Keratinocyte (primary cell): ENCODE measurements at regions not wholly inside any gene's neighbourhood (a gene's known extent, or its start where the extent isn't known, plus 50 kb on each side); places are given as distances from the start of the nearest gene placed in this dataset.

Experiments
- DNase-seq: peaks from one replicate; pipeline ENCODE4 v3.0.0-alpha.2; 2011; ENCODE audit warnings: low read depth, missing footprints, low spot score
- FAIRE-seq: peaks from 2 replicates; lab custom pipeline; 2011; peaks lifted over from hg19 to GRCh38; lab: Jason Lieb, UNC
- H2AFZ ChIP-seq: 2 replicates; pipeline ENCODE4 v1.6.0; 2012; ENCODE audit warnings: low read length, control low read depth, inconsistent platforms; ENCODE audit not compliant: control insufficient read depth
- H3K27ac ChIP-seq: 2 replicates; pipeline ENCODE4 v1.5.1; 2011; ENCODE audit warnings: low read length; ENCODE audit not compliant: control insufficient read depth, insufficient read depth
- H3K27me3 ChIP-seq: 3 replicates; pipeline ENCODE4 v1.6.0; 2011; ENCODE audit warnings: low read length; ENCODE audit not compliant: control insufficient read depth, insufficient read depth; ENCODE audit errors: extremely low read depth
- H3K36me3 ChIP-seq, 2 experiments: 2 replicates in 1 of 2; 3 replicates in 1 of 2; pipeline ENCODE4 v1.5.1; 2011; ENCODE audit warnings: low read length in 2 of 2, mild to moderate bottlenecking in 1 of 2; ENCODE audit not compliant: control insufficient read depth in 2 of 2, insufficient read depth in 2 of 2; ENCODE audit errors: extremely low read depth in 1 of 2
- H3K4me1 ChIP-seq: 3 replicates; pipeline ENCODE4 v1.5.1; 2011; ENCODE audit warnings: low read length; ENCODE audit not compliant: control insufficient read depth, insufficient read depth; ENCODE audit errors: extremely low read depth
- H3K4me2 ChIP-seq: 3 replicates; pipeline ENCODE4 v1.6.0; 2011; ENCODE audit warnings: low read depth, low read length; ENCODE audit not compliant: control insufficient read depth, insufficient read depth; ENCODE audit errors: extremely low read depth
- H3K4me3 ChIP-seq, 3 experiments: fragments of 200-600 bp in 1 of 3; sonication (generic) in 1 of 3; 2 replicates in 2 of 3; 3 replicates in 1 of 3; pipeline ENCODE4 v1.5.1; 2011 to 2016; ENCODE audit warnings: low read length in 3 of 3, mild to moderate bottlenecking in 3 of 3, control low read depth in 2 of 3, inconsistent platforms in 1 of 3, low read depth in 1 of 3, mixed read lengths in 1 of 3, mixed run types in 1 of 3, moderate library complexity in 1 of 3; ENCODE audit not compliant: control insufficient read depth in 2 of 3, insufficient read depth in 2 of 3; ENCODE audit errors: extremely low read depth in 1 of 3
- H3K79me2 ChIP-seq: 2 replicates; pipeline ENCODE4 v1.6.0; 2012; ENCODE audit warnings: low read length; ENCODE audit not compliant: control insufficient read depth, insufficient read depth
- H3K9ac ChIP-seq: 3 replicates; pipeline ENCODE4 v1.6.0; 2011; ENCODE audit warnings: low read length; ENCODE audit not compliant: control insufficient read depth, insufficient read depth; ENCODE audit errors: extremely low read depth
- H3K9me1 ChIP-seq: 3 replicates; pipeline ENCODE4 v1.6.0; 2011; ENCODE audit warnings: low read length; ENCODE audit not compliant: control insufficient read depth, insufficient read depth; ENCODE audit errors: extremely low read depth
- H3K9me3 ChIP-seq: 2 replicates; pipeline ENCODE4 v1.5.1; 2012; ENCODE audit warnings: low read depth, low read length; ENCODE audit not compliant: control insufficient read depth
- H4K20me1 ChIP-seq: 3 replicates; pipeline ENCODE4 v1.6.0; 2011; ENCODE audit warnings: low read length; ENCODE audit not compliant: control insufficient read depth, insufficient read depth; ENCODE audit errors: extremely low read depth
- EZH2 ChIP-seq: IDR thresholded peaks from one replicate; pipeline ENCODE4 v1.6.1; 2012; ENCODE audit warnings: inconsistent platforms, mild to moderate bottlenecking, low read length, moderate library complexity
- dilution Hi-C: fragments of 300-500 bp; cut with MboI; formaldehyde crosslinking; loops from one replicate; pipeline ENCODE4 v1.7.0; 2020; ENCODE audit warnings: low sequenced_read_pairs; ENCODE audit not compliant: extremely low pct_ligation_motif_present
- TF ChIP-seq, protein P1 (sequence below), 3 experiments: IDR thresholded peaks in 1 of 3; conservative IDR thresholded peaks in 1 of 3; optimal IDR thresholded peaks in 1 of 3; 2 replicates in 2 of 3; 3 replicates in 1 of 3; pipeline versions ENCODE3 to v1.5.1; 2011; ENCODE audit warnings: low read length in 3 of 3, mild to moderate bottlenecking in 3 of 3, moderate library complexity in 2 of 3, control low read depth in 1 of 3, inconsistent platforms in 1 of 3; ENCODE audit not compliant: insufficient read depth in 2 of 3; ENCODE audit errors: extremely low read depth in 1 of 3

DNA sequence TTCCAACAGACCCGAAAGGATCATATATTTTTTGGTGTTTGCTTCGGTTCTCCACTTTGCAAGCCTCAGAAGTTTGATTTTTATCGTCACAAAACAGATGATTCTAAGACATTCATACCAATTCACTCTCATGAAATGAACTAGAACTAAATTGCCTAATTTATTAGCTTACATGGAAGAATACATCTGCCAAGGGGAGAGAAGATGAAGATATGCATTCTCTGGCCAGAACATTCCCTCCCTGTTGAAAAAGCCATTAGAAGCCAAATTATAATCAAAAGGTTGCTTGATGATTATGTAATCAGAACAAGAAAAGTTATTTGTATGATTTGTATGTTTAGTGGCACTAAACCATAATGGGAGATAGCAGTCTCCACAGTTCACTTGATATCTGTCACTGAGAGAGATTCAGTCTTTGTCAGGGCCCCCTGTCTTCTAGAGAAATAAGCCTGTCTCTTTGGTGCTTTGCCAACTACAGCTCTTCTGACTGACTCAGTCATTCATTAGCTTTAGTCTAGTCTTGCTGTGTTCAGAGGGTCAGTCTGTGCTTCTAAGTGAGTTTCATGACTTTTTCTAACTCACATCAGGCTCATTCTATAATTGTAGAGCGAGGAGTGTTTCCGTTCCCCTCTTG is 95.3 kb upstream of the GNAI1 start:
- no peak for TF ChIP-seq EZH2
- TF ChIP-seq, protein P1, sequence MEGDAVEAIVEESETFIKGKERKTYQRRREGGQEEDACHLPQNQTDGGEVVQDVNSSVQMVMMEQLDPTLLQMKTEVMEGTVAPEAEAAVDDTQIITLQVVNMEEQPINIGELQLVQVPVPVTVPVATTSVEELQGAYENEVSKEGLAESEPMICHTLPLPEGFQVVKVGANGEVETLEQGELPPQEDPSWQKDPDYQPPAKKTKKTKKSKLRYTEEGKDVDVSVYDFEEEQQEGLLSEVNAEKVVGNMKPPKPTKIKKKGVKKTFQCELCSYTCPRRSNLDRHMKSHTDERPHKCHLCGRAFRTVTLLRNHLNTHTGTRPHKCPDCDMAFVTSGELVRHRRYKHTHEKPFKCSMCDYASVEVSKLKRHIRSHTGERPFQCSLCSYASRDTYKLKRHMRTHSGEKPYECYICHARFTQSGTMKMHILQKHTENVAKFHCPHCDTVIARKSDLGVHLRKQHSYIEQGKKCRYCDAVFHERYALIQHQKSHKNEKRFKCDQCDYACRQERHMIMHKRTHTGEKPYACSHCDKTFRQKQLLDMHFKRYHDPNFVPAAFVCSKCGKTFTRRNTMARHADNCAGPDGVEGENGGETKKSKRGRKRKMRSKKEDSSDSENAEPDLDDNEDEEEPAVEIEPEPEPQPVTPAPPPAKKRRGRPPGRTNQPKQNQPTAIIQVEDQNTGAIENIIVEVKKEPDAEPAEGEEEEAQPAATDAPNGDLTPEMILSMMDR (optimal IDR thresholded peaks at IDR 0.05 in 1 of 3, IDR thresholded peaks at IDR 0.05 in 1 of 3, conservative IDR thresholded peaks at IDR 0.05 in 1 of 3; ENCODE audit: extremely low read depth in 1 of 3, insufficient read depth in 2 of 3, low read length in 3 of 3), result no peak
- Histone ChIP-seq H4K20me1 (no peaks in the 10 kb centered on the region), H3K79me2 (no peaks in the 10 kb centered on the region), H3K9ac (no peak overlapping the region), H3K9me3 (no peaks in the 10 kb centered on the region), H3K27me3 (no peaks in the 10 kb centered on the region), H3K36me3 (no peaks in the 10 kb centered on the region), H3K4me3 (no peak overlapping the region), H2AFZ (no peak overlapping the region), H3K9me1 (no peaks in the 10 kb centered on the region), H3K4me1 (no peaks in the 10 kb centered on the region), H3K27ac (no peak overlapping the region), H3K4me2 (no peak overlapping the region)
- FAIRE-seq (no peak), DNase-seq (no peak)
- dilution Hi-C loops, result no loop called here

DNA sequence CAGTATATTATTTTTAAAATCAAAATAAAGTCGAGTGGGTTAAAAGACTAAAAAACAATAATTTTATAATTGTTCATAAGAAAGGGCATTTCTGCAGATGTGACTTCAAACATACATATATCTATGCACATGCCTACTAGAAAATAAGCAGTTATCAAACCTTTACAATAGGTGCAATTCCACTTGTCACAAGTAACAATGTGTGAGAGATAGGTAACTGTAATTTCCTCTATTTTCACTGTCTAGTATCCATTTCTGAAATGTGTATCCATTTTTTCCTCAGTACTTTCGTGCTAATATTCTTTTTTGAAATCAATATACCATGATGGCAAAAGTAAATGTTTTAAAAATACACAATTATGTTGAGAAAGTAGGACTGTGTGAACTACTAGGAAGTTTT is 96.9 kb upstream of the GNAI1 start:
- dilution Hi-C loops, result no loop called here
- Histone ChIP-seq H3K9me1 (no peaks in the 10 kb centered on the region), H3K9me3 (no peaks in the 10 kb centered on the region), H3K4me3 (no peak overlapping the region), H3K4me2 (no peak overlapping the region), H4K20me1 (no peaks in the 10 kb centered on the region), H3K27me3 (no peaks in the 10 kb centered on the region), H3K36me3 (no peaks in the 10 kb centered on the region), H3K79me2 (no peaks in the 10 kb centered on the region), H3K9ac (no peak overlapping the region), H3K27ac (no peak overlapping the region), H2AFZ (no peak overlapping the region), H3K4me1 (no peaks in the 10 kb centered on the region)
- TF ChIP-seq EZH2, result no peak
- TF ChIP-seq, protein P1 (optimal IDR thresholded peaks at IDR 0.05 in 1 of 3, IDR thresholded peaks at IDR 0.05 in 1 of 3, conservative IDR thresholded peaks at IDR 0.05 in 1 of 3; ENCODE audit: extremely low read depth in 1 of 3, insufficient read depth in 2 of 3, low read length in 3 of 3), result no peak
- no peak for DNase-seq
- FAIRE-seq, result no peak
